HG03378 (cell line): ENCODE measurements at regions not wholly inside any gene's neighbourhood (a gene's known extent, or its start where the extent isn't known, plus 50 kb on each side); places are given as distances from the start of the nearest gene placed in this dataset.
"Not testable (repeated sequence)": the region's sequence is repeated elsewhere in the genome, so short reads cannot be mapped to it uniquely, and the experiment has no call there.

Experiments used
- ATAC-seq: cut with Tn5 transposase; IDR thresholded peaks from one replicate; pipeline ENCODE4 v1.9.1; 2021; ENCODE audit warnings: mild to moderate bottlenecking, moderate library complexity; ENCODE audit not compliant: unreplicated experiment

DNA sequence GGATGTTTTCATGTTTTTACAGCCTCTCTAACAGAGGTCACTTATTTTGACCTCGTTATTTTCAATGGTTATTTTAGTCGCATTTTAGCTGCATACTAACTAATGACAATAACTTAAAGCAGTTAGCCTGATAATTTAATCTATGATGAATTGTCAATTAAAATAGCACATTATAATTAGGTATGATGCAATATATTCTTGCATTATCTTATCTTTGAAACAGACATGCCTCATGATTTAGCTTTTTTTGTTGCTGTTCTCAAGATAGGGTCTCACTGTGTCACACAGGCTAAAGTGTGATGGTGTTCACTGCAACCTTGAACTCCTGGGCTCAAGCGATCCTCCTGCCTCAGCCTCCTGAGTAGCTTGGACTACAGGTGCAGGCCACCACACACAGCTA lies 126.4 kb downstream of the KBTBD2 start:
- no peak for ATAC-seq

DNA sequence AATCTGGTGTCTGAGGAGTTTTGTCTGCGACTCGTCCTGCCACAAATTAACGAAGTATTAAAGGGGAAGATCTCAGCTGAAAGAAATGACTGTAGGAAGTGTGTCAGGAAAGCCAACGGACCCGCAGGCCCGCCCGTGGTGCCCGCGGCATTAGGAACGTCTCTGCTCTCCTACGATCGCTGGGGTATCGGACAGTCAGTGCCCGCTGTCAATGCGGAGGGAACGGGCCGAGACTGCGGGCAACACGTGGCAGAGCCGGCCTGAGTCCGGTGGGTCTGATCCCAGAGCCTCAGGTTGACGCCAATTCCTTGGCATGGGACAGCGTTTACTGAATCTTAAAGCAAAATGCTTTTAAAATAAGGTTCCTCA lies 128.7 kb downstream of the KBTBD2 start:
- ATAC-seq = no peak

DNA sequence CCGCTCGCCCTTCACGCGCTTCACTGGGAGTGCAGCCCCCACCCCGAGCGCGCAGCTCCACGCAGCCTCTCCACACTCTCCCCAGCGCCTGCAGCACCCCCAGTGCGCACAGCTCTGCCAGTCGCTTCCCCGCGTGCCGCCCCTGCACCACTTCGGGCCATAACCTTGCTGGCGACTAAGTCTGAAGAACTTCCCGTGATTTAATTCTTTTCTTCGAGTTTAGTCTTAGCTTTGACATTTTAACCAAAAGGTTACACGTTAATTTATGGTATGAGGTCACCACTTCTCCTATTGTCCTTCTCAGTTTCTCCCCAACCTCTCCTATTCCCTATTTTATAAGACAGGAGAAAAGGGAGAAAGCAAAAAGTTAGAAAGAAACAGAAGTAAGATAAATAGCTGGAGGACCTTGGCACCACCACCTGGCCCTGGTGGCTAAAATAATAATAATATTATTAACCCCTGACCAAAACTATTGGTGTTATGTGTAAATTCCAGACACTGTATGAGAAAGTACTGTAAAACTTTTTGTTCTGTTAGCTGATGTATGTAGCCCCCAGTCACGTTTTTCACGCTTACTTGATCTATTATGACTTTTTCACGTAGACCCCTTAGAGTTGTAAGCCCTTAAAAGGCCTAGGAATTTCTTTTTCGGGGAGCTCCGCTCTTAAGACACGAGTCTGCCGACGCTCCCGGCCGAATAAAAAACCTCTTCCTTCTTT lies 129.2 kb downstream of the KBTBD2 start:
- ATAC-seq = not testable (repeated sequence)

DNA sequence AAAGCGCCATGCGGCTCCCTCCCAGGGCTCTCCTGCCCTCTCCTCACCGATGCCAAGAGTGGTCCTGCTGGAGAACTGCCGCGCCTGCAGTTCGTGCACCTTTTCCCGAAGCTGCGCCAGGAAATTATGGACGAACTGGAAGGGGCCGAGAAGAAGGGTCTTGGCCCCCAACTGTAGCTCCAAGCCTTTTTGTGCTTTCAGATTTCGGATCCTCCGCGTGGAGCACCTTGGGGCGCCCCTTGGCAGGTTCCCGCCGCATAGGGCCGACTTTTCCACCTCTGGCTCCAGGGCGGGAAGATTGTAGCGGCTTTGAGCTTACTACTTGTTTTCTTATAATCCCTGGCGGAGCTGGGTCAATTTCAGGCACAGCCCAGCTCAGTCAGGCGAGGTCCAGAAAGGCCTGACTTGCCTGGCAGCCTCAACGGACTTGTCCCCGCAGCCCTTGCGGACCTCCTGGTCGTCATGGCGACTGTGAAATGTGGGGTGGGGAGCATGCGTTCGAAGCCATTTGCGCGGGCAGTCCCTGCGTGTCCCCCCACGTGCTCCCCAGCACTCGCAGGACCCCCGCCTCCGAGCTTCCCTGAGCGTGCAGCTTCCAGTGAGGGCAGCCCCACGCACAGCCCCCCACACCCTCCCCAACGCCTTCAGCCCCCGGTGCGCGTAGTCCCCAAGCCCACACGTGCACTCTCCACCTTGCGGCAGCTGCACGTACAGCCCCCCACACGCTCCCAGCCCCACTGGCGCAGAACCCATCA lies 129.9 kb downstream of the KBTBD2 start:
- no peak for ATAC-seq

DNA sequence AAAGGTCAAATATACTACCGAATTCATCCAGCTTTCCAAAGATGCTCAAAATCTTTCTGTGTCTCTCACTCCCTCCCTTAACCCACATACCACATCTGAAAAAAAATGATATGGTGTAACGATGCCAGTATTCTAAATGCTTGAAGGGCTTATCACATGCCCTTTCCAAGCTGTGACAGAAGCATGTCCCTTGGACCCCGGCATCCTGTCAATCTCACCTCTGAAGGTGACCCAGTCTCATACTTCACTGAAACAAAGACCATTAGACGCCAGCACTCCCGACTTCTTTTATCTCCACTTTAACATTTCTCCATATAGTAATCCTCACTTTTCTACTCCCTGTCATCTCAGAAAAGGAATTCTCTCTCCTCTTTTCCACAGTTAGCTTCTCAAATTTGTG lies 130.8 kb downstream of the KBTBD2 start:
- not testable (repeated sequence) for ATAC-seq

DNA sequence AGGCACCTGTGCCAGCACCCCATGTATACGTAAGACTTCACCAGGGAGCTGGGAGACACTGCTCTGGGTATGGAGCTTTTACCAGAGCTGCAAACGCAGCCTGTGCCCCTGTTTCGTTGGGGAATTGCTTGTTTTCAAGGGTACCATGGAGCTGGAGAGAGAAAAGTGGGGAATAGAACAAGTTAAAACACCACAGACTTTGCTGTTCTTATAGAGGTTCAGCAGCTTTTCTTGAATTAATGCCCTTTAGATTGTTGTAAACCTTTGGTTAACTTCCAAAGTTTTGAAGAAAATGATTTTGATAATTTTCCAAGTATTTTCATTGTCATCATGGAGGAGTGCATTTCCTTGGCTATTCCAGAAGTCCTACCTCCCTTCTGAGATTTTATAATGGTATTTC lies 131.7 kb downstream of the KBTBD2 start:
- not testable (repeated sequence) for ATAC-seq

DNA sequence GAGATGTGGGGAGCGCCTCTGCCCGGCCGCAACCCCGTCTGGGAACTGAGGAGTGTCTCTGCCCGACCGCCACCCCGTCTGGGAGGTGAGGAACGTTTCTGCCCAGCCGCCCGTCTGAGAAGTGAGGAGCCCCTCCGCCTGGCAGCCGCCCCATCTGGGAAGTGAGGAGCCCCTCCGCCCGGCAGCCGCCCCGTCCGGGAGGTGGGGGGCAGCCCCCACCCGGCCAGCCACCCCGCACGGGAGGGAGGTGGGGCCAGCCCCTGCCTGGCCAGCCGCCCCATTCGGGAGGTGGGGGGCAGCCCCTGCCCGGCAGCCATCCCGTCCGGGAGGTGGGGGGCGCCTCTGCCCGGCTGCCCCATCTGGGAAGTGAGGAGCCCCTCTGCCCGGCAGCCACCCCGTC lies 137.7 kb downstream of the KBTBD2 start:
- not testable (repeated sequence) for ATAC-seq

DNA sequence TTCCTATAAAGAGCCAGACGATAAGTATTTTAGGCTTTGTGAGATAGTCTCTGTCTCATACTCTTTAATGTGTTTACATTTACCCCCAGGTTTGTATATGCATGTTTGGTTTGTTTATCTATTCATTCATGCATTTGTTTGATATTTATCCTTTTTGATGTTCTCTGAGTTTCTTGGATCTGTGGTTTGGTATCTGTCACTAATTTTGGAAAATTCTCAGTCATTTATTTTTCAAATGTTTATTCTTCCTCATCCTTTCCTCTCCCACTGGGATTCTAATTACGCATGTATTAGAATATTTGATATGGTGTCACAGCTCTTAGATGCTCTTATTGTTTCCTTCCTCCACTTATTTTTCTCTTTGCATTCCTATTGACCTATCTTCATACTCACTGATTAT lies 143.2 kb downstream of the KBTBD2 start:
- ATAC-seq = not testable (repeated sequence)

DNA sequence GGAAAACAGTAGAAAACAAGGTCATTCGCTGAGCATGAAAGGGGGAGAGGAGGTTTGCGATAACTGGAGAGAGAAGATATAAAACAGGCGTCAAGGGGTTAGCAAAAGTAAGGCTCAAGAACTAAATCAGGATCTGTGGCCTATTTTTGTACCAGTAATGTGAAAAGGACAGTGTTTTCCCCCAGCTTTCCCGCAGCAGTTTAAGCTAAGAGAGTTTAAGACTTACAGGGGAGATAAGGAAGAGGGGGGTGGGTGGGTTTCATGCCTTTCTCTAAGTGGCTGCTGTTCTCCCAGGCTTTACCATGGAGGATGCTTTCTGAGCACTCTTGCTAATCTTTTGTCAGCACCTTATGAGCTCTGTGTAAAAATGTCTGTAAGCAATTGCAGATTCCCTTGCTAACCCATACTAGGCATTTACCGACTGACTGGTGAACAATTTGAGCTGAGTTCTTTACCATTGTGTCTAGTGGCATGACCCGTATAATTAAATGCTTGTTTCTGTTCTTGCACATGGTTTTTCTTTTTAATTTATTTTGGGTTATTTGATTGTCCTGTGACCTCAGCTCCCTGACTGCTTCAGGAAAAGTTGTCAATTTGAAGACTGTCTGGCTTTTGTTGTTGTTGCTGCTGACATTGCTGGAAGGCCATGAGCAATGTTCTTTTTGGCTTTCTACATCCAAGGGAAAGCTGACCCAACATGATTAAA lies 144.0 kb downstream of the KBTBD2 start:
- not testable (repeated sequence) for ATAC-seq

DNA sequence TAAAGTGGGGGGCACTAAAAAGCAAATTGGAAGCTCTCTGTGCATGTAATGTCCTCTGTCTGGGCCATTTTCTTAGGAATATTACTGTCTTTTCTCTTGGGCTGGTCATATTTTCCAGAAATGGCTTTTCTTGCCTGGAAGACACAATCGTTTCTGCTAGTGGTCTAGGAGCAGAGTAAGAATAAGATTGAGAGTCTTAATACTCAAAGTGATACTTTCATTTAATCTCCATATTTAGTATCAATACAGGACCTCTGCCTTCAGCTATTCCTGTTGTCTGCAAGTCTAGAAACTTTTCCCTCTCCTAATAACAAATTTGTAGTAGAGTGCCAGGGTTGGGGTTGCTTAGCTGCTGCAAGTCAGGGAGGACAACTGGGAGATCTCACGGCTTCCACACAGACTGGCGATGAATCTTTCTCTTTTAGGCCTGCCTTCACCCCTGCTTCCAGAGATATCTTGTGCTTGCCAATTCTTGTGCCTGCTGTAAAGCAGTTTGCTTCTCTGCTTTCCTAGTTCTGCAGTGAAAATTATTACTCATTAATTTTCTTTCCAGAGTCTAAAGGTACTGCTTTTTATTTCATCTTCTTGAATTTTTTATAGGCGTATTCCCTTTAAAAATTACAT lies 149.6 kb downstream of the KBTBD2 start:
- not testable (repeated sequence) for ATAC-seq

DNA sequence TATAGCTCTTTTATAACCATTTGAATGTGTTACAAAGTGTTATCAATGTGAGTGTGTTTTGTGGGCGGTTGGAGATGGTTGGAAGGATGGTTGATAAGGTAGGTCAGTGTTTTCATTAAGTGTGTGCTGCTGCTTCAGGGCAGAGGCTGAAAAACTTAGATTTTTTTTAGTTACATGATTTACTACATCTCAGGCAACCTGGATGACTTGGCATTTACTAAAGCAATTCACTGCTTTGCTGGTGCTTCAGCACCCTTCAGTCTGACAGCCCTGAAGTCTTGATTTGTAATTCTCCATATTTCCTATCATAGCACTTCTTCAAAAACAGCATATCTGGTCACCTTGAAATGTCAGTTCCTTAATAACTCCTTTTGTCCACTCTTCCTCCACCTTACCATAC lies 151.8 kb downstream of the KBTBD2 start:
- not testable (repeated sequence) for ATAC-seq

DNA sequence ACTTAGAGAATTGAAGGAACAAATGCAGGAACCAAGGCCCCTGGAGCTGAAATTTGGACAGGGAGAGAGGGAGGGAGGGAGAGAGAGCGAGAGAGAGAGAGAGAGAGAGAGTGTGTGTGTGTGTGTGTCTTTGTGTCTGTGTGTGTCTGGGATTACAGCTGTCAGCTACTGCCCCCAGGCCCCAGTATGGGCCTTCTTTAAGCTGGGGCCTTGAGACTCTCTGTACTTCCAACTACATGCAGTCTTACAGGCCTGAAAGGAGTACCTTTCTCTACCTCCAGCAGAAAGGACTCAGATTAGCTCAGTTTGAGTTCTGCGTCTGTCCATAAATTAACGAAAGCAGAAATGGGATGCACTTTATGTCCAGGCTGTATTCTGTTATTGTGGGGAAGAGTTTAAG lies 153.2 kb downstream of the KBTBD2 start:
- not testable (repeated sequence) for ATAC-seq

DNA sequence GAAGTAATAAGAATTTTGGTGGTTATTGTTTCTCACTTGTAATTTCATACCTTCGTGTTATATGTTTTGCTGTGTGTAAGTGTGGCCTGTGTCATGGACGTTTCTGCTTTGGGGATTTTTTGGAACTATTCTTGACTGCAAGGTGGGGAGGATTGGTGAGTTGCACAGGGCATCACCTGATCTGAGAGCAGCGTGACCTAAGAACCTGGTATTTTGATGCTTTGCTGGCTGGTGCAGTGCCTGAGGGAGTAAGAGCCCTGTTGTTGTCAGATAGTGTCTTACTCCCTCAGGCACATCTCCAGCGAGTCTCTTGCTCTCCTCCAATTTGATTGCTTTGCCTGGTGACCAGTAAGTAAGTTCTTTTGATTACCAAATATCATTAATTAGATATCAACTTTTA lies 158.8 kb downstream of the KBTBD2 start:
- not testable (repeated sequence) for ATAC-seq

DNA sequence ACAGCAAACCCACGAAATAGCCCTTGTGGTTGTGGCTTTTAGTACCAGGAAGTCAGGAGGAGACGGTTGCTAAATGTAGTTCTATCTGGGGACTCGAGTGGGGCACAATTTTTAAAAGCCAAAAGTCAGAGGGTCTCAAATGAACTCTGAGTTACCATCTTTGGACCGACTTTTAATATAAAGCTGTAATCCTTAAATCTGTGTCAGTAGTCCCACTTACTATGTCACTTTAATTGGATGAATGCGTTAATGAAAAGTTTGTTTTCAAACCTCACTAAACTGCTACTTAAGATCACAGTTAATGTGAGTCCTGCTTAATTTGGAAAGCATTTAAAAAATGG lies 162.3 kb downstream of the KBTBD2 start:
- ATAC-seq = not testable (repeated sequence)

DNA sequence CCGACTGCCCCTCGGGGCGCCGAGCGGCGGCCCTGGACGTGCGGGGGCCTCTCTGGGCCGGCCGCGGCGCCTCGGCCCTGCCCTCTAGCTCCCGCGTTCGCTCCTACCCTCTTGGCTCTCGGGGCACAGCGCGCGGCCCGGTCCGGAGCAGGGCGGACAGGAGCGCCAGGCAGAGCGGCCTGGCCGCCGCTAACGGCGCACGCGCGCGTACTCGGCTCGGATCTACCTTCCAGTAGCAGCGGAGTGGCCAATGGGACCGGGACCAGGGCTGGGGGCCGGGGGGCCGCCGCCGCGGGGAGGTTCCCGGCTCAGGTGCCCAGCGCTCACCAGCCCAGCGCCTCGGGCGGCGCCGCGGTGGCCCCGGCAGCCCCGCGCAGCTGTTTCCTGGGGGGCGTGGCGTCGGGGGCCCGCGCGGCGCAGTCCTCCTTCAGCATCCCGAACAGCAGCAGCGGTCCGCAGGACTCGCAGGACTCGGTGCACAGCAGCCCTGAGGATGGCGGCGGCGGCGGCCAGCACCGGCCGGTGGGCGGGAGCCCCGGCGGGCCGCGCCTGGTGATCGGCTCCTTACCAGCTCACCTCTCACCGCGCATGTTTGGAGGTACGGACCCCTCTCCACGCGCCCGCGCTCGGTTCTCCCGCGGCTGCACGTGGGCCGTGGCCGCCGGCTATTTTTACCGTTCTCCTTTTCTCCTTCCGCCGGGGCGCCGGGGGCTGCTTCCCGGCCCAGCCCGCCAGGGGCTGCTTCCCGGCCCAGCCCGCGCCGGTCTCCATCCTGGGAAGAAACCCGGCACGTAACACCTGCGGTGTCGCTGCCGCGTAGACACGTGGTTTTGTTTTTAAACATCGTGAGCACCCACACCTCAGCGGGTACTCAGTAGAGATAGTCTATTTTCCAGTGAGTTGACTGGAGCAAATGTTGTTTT lies 162.9 kb downstream of the KBTBD2 start:
- ATAC-seq = peak; percentile 73

DNA sequence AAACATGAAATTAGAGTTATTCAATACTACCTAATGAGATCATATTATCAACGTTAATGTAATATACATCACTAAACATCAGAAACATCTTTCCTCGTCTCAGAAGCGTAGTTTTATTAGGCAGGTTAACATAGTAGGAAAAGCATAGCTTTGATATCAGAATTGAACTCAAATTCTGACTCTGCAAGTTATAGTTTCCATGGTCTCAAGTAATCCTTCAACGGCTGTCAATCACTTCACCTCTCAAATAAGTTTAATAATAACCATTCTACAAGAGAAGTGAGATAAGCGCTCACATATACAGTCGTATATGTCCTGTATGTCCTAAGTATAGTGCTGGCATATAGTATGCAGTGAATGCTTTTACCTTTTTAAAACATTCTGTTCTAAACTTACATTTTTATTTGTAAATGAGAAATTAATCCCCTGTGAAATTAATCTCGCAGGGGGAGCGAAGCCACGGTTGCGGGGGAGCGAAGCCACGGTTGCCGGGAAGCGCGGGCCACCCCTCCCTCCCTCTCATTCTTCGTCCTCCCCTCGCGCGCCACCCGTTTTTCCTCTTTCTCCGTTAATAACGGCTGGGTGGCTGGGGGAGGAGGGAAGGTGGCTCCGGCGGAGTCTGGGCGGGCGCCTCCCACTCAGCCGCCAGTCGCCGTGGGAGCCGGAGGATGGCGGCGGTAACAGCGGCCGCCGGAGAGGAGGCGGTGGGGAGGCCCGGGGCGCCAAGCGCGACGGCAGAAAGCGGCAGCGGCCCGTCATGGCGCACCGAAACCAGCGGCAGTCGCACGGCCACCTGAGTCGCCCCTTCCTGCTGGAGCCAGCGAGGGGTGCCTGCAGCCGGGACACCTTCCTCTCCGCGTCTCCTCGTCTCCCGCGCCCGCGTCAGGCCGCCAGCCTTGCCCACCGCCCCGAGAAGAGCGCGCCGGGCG lies 163.8 kb downstream of the KBTBD2 start:
- ATAC-seq = peak; percentile 31

DNA sequence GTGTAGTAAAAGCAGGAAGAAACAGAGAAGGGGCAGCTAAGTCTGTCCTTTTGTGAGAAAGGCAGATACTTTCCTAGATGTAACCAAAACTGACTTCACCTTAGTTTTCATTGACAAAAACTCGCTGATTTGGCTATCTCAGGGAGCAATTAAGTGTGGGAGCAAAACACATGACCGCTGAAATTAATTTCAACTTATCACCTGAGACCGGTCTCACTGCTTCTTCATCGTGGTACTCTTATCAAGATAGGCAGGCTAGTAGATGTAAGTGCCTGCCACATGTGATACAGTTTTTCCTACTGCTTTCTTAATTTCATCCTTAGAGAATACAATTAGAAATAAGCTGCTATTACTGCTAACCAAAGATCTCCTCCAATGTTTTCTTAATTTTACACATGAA lies 168.7 kb downstream of the KBTBD2 start:
- not testable (repeated sequence) for ATAC-seq

DNA sequence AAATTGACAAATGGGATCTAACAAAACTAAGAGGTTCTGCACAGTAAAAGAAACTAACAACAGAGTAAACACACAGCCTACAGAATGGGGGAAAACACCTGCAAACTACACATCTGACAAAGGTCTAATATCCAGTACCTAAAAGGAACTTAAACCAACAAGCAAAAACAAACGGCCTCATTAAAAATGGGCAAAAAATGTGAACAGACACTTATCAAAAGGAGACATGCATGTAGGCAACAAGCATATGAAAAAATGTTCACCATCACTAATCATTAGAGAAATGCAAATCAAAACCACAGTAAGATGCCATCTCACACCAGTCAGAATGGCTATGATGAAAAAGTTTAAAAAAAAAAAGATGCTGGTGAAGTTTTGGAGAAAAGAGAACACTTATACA lies 197.4 kb downstream of the KBTBD2 start:
- no peak for ATAC-seq
